ENCODE measurements at regions not wholly inside any gene's neighbourhood (a gene's known extent, or its start where the extent isn't known, plus 50 kb on each side); places are given as distances from the start of the nearest gene placed in this dataset.

DNA sequence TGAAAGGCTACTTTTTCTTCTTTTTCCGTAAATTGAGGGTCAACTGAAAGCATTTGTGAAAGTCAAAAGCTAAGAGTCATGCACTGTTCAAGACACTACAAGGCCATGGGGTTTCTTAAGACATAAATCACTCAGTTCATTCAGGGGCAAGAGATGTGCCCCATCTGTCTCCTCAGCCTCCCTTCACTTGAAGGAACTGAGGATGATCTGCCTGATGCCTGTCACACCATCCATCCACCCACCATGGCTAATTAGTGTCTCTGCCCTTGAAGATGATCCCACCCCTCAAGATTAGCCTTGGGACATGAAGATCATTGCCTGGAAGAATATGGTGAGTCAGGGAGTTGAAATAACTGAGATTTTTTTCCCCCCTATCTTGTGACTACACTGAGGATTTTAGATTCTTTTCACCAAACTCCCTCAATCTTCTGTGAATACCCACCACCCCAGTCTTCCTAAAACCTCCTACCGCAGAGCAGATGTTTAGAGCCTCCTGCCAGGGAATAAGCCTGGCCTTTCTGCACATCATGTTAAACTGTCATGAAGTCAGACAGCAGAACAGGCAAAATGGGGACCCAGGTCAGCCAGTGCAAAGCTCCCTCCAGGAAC is 88.6 kb upstream of the LMO4 start:
- TF ChIP-seq, protein P1, sequence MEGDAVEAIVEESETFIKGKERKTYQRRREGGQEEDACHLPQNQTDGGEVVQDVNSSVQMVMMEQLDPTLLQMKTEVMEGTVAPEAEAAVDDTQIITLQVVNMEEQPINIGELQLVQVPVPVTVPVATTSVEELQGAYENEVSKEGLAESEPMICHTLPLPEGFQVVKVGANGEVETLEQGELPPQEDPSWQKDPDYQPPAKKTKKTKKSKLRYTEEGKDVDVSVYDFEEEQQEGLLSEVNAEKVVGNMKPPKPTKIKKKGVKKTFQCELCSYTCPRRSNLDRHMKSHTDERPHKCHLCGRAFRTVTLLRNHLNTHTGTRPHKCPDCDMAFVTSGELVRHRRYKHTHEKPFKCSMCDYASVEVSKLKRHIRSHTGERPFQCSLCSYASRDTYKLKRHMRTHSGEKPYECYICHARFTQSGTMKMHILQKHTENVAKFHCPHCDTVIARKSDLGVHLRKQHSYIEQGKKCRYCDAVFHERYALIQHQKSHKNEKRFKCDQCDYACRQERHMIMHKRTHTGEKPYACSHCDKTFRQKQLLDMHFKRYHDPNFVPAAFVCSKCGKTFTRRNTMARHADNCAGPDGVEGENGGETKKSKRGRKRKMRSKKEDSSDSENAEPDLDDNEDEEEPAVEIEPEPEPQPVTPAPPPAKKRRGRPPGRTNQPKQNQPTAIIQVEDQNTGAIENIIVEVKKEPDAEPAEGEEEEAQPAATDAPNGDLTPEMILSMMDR (IDR thresholded peaks at IDR 0.05; ENCODE audit: low read length): no peak
- TF ChIP-seq EZH2 (IDR thresholded peaks at IDR 0.05; ENCODE audit: borderline replicate concordance, low read length): no peak

Data from OCI-LY1 (cell line).